ENCODE measurements at regions not wholly inside any gene's neighbourhood (a gene's known extent, or its start where the extent isn't known, plus 50 kb on each side); places are given as distances from the start of the nearest gene placed in this dataset.

GRCh38 chr9:2340046-2340760, 281.4 kb upstream of the VLDLR start:
- no peak for DNase-seq
- H3K27me3 ChIP-seq (ENCODE audit: insufficient read depth in 3 of 3, low read length in 2 of 3): no peaks in the 10 kb centered on the region

GRCh38 chr9:2341126-2341525, 280.5 kb upstream of the VLDLR start:
- H3K4me1 ChIP-seq: no peaks in the 10 kb centered on the region

More at GRCh38 chr9:2340046-2340760, 281.4 kb upstream of the VLDLR start:
- Histone ChIP-seq H3K27ac (no peak overlapping the region), H3K4me1 (no peaks in the 10 kb centered on the region), H3K9me3 (no peaks in the 10 kb centered on the region), H3K4me3 (no peak overlapping the region), H3K36me3 (ENCODE audit: insufficient read depth in 1 of 2, low read depth in 1 of 2) (no peaks in the 10 kb centered on the region)
- WGBS, 3 donors: 64 to 89% (median 88%) methylated on average over 2 of the region's 2 CpGs
- no peak for TF ChIP-seq CTCF (IDR thresholded peaks at IDR 0.05)
- no peak for ATAC-seq
- intact Hi-C loops (cut with DNase I): no loop called here

GRCh38 chr9:2341956-2342355, 279.6 kb upstream of the VLDLR start:
- no peak for TF ChIP-seq CTCF (IDR thresholded peaks at IDR 0.05)
- H3K4me3 ChIP-seq: no peak overlapping the region
- DNase-seq: no peak
- no peaks in the 10 kb centered on the region for H3K9me3 ChIP-seq
- intact Hi-C loops (cut with DNase I): no loop called here
- H3K36me3 ChIP-seq (ENCODE audit: insufficient read depth in 1 of 2, low read depth in 1 of 2): no peaks in the 10 kb centered on the region
- H3K4me1 ChIP-seq: peaks cover 6% of the 10 kb centered on the region
- no peaks in the 10 kb centered on the region for H3K27me3 ChIP-seq (ENCODE audit: insufficient read depth in 3 of 3, low read length in 2 of 3)
- ATAC-seq: no peak
- H3K27ac ChIP-seq: no peak overlapping the region
- 93 to 100% (median 99%) methylated on average over 1 of the region's 1 CpG for WGBS, 3 donors

More at GRCh38 chr9:2341126-2341525, 280.5 kb upstream of the VLDLR start:
- Histone ChIP-seq H3K27me3 (ENCODE audit: insufficient read depth in 3 of 3, low read length in 2 of 3) (no peaks in the 10 kb centered on the region), H3K36me3 (ENCODE audit: insufficient read depth in 1 of 2, low read depth in 1 of 2) (no peaks in the 10 kb centered on the region), H3K4me3 (no peak overlapping the region), H3K27ac (no peak overlapping the region), H3K9me3 (no peaks in the 10 kb centered on the region)
- 70 to 91% (median 84%) methylated on average over 3 of the region's 3 CpGs for WGBS, 3 donors
- TF ChIP-seq CTCF (IDR thresholded peaks at IDR 0.05): no peak
- intact Hi-C loops (cut with DNase I): no loop called here
- ATAC-seq (no peak), DNase-seq (no peak)

- WGBS, 3 donors: 95 to 100% (median 96%) methylated on average over 3 of the region's 3 CpGs
Observed at GRCh38 chr9:2343756-2344155, 277.8 kb upstream of the VLDLR start.

More at GRCh38 chr9:2343756-2344155, 277.8 kb upstream of the VLDLR start:
- TF ChIP-seq CTCF (IDR thresholded peaks at IDR 0.05): no peak
- H3K36me3 ChIP-seq (ENCODE audit: insufficient read depth in 1 of 2, low read depth in 1 of 2): no peaks in the 10 kb centered on the region
- H3K9me3 ChIP-seq: no peaks in the 10 kb centered on the region
- H3K4me3 ChIP-seq: no peak overlapping the region
- intact Hi-C loops (cut with DNase I): no loop called here
- DNase-seq (no peak), ATAC-seq (no peak)
- no peak overlapping the region for H3K27ac ChIP-seq
- H3K4me1 ChIP-seq: peaks cover 7% of the 10 kb centered on the region
- H3K27me3 ChIP-seq (ENCODE audit: insufficient read depth in 3 of 3, low read length in 2 of 3): no peaks in the 10 kb centered on the region
